ENCODE measurements at regions not wholly inside any gene's neighbourhood (a gene's known extent, or its start where the extent isn't known, plus 50 kb on each side); places are given as distances from the start of the nearest gene placed in this dataset.
A peak's percentile ranks its signal among the peaks of the same experiment; 100 is the strongest.

- no peaks in the 10 kb centered on the region for H3K36me3 Mint-ChIP-seq (ENCODE audit: insufficient read depth)
- DNase-seq (ENCODE audit: low spot score, unreplicated experiment): no peak
- H3K27ac Mint-ChIP-seq: no peak overlapping the region
- H3K9me3 Mint-ChIP-seq (ENCODE audit: low read depth): peaks cover 3% of the 10 kb centered on the region
- H3K4me3 Mint-ChIP-seq (ENCODE audit: low read depth): no peak overlapping the region
- TF ChIP-seq CTCF (IDR thresholded peaks at IDR 0.05; ENCODE audit: unreplicated experiment): no peak
- peaks cover 14% of the 10 kb centered on the region for H3K4me1 Mint-ChIP-seq (ENCODE audit: low read depth)
- peaks cover 4% of the 10 kb centered on the region for H3K27me3 Mint-ChIP-seq
Observed at GRCh38 chr6:14912226-14912625, 333.6 kb upstream of the JARID2 start.

GRCh38 chr6:14912706-14913105, 333.2 kb upstream of the JARID2 start:
- no peak for TF ChIP-seq CTCF (IDR thresholded peaks at IDR 0.05; ENCODE audit: unreplicated experiment)
- Mint-ChIP-seq H3K27me3 (peaks cover 4% of the 10 kb centered on the region), H3K36me3 (ENCODE audit: insufficient read depth) (no peaks in the 10 kb centered on the region), H3K4me1 (ENCODE audit: low read depth) (peaks cover 16% of the 10 kb centered on the region), H3K27ac (no peak overlapping the region), H3K4me3 (ENCODE audit: low read depth) (no peak overlapping the region), H3K9me3 (ENCODE audit: low read depth) (peaks cover 3% of the 10 kb centered on the region)
- no peak for DNase-seq (ENCODE audit: low spot score, unreplicated experiment)

GRCh38 chr6:14913931-14914330, 331.9 kb upstream of the JARID2 start:
- no peaks in the 10 kb centered on the region for H3K36me3 Mint-ChIP-seq (ENCODE audit: insufficient read depth)
- H3K4me3 Mint-ChIP-seq (ENCODE audit: low read depth): no peak overlapping the region
- no peak overlapping the region for H3K27ac Mint-ChIP-seq
- H3K27me3 Mint-ChIP-seq: peaks cover 4% of the 10 kb centered on the region
- H3K4me1 Mint-ChIP-seq (ENCODE audit: low read depth): peaks cover 25% of the 10 kb centered on the region
- peaks cover 3% of the 10 kb centered on the region for H3K9me3 Mint-ChIP-seq (ENCODE audit: low read depth)
- no peak for TF ChIP-seq CTCF (IDR thresholded peaks at IDR 0.05; ENCODE audit: unreplicated experiment)
- no peak for DNase-seq (ENCODE audit: low spot score, unreplicated experiment)

GRCh38 chr6:14915888-14916832, 329.7 kb upstream of the JARID2 start:
- Mint-ChIP-seq H3K4me1 (ENCODE audit: low read depth) (peaks cover 32% of the 10 kb centered on the region), H3K27me3 (peaks cover 3% of the 10 kb centered on the region), H3K4me3 (ENCODE audit: low read depth) (no peak overlapping the region), H3K9me3 (ENCODE audit: low read depth) (peaks cover 3% of the 10 kb centered on the region), H3K36me3 (ENCODE audit: insufficient read depth) (no peaks in the 10 kb centered on the region), H3K27ac (peak overlapping the region; percentile 81)
- no peak for DNase-seq (ENCODE audit: low spot score, unreplicated experiment)
- TF ChIP-seq CTCF (IDR thresholded peaks at IDR 0.05; ENCODE audit: unreplicated experiment): no peak

- Mint-ChIP-seq H3K4me1 (ENCODE audit: low read depth) (peaks cover 33% of the 10 kb centered on the region), H3K4me3 (ENCODE audit: low read depth) (no peak overlapping the region), H3K36me3 (ENCODE audit: insufficient read depth) (no peaks in the 10 kb centered on the region), H3K27me3 (no peaks in the 10 kb centered on the region), H3K27ac (no peak overlapping the region), H3K9me3 (ENCODE audit: low read depth) (peaks cover 3% of the 10 kb centered on the region)
- no peak for DNase-seq (ENCODE audit: low spot score, unreplicated experiment)
- TF ChIP-seq CTCF (IDR thresholded peaks at IDR 0.05; ENCODE audit: unreplicated experiment): no peak
Observed at GRCh38 chr6:14917109-14917910, 328.6 kb upstream of the JARID2 start.

Measured in progenitor cell of endocrine pancreas (in vitro differentiated cells).